Endothelial cell (in vitro differentiated cells): ENCODE measurements at regions not wholly inside any gene's neighbourhood (a gene's known extent, or its start where the extent isn't known, plus 50 kb on each side); places are given as distances from the start of the nearest gene placed in this dataset.

Experiments used
- DNase-seq: peaks from one replicate; pipeline ENCODE4 v3.0.0; 2021; ENCODE audit warnings: low spot score
- H3K27ac Mint-ChIP-seq: one replicate; pipeline ENCODE4 v1.8.0; 2021; ENCODE audit warnings: mixed read lengths, inconsistent platforms; ENCODE audit not compliant: unreplicated experiment
- H3K27me3 Mint-ChIP-seq: one replicate; pipeline ENCODE4 v1.8.0; 2021; ENCODE audit warnings: mild to moderate bottlenecking, moderate library complexity, mixed read lengths, inconsistent platforms; ENCODE audit not compliant: unreplicated experiment
- H3K36me3 Mint-ChIP-seq: one replicate; pipeline ENCODE4 v1.8.0; 2021; ENCODE audit warnings: mild to moderate bottlenecking, low read depth, mixed read lengths, inconsistent platforms; ENCODE audit not compliant: unreplicated experiment
- H3K4me1 Mint-ChIP-seq: one replicate; pipeline ENCODE4 v1.8.0; 2021; ENCODE audit warnings: mild to moderate bottlenecking, mixed read lengths, inconsistent platforms; ENCODE audit not compliant: unreplicated experiment
- H3K4me3 Mint-ChIP-seq: one replicate; pipeline ENCODE4 v1.8.0; 2021; ENCODE audit warnings: mild to moderate bottlenecking, mixed read lengths, inconsistent platforms; ENCODE audit not compliant: unreplicated experiment
- H3K9me3 Mint-ChIP-seq: one replicate; pipeline ENCODE4 v1.8.0; 2021; ENCODE audit warnings: mixed read lengths, inconsistent platforms; ENCODE audit not compliant: unreplicated experiment
- TF ChIP-seq, protein P1 (sequence below): fragments of 200-600 bp; sonication (generic); IDR thresholded peaks from one replicate; pipeline ENCODE4 v1.5.0; 2021; ENCODE audit warnings: antibody characterized with exemption; ENCODE audit not compliant: unreplicated experiment

DNA sequence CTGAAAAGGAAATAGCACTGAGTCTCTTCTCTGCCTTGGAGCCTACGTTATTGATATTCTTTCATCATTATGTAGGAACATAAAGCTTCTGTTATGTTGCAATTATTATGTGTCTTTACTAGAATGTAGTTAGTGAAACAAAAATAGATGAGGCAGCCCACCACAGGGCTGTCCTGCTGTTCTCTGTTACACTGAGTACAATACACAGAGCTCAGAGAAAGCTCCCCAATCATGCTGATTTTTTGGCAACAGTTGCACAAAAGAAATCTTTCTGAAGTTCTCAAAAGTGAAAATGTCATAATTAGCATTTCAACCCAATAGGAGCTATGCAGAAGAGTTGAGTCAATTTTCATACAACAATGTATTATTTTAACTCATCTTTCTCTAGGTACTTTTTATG is 119.5 kb downstream of the EFNB2 start:
- Mint-ChIP-seq H3K4me1 (no peaks in the 10 kb centered on the region), H3K27me3 (no peaks in the 10 kb centered on the region), H3K36me3 (no peaks in the 10 kb centered on the region), H3K9me3 (no peaks in the 10 kb centered on the region), H3K4me3 (no peak overlapping the region), H3K27ac (no peak overlapping the region)
- TF ChIP-seq, protein P1, sequence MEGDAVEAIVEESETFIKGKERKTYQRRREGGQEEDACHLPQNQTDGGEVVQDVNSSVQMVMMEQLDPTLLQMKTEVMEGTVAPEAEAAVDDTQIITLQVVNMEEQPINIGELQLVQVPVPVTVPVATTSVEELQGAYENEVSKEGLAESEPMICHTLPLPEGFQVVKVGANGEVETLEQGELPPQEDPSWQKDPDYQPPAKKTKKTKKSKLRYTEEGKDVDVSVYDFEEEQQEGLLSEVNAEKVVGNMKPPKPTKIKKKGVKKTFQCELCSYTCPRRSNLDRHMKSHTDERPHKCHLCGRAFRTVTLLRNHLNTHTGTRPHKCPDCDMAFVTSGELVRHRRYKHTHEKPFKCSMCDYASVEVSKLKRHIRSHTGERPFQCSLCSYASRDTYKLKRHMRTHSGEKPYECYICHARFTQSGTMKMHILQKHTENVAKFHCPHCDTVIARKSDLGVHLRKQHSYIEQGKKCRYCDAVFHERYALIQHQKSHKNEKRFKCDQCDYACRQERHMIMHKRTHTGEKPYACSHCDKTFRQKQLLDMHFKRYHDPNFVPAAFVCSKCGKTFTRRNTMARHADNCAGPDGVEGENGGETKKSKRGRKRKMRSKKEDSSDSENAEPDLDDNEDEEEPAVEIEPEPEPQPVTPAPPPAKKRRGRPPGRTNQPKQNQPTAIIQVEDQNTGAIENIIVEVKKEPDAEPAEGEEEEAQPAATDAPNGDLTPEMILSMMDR: no peak
- no peak for DNase-seq

- H3K36me3 Mint-ChIP-seq: no peaks in the 10 kb centered on the region
- H3K4me1 Mint-ChIP-seq: no peaks in the 10 kb centered on the region
- DNase-seq: no peak
- no peaks in the 10 kb centered on the region for H3K9me3 Mint-ChIP-seq
- H3K27me3 Mint-ChIP-seq: no peaks in the 10 kb centered on the region
- TF ChIP-seq, protein P1: no peak
- no peak overlapping the region for H3K4me3 Mint-ChIP-seq
- H3K27ac Mint-ChIP-seq: no peak overlapping the region
Measured at GRCh38 chr13:106415442-106415841, 120.0 kb downstream of the EFNB2 start.

- no peak overlapping the region for H3K4me3 Mint-ChIP-seq
- H3K27me3 Mint-ChIP-seq: no peaks in the 10 kb centered on the region
- no peaks in the 10 kb centered on the region for H3K9me3 Mint-ChIP-seq
- TF ChIP-seq, protein P1: no peak
- no peaks in the 10 kb centered on the region for H3K4me1 Mint-ChIP-seq
- no peak overlapping the region for H3K27ac Mint-ChIP-seq
- no peaks in the 10 kb centered on the region for H3K36me3 Mint-ChIP-seq
- no peak for DNase-seq
Measured at GRCh38 chr13:106407338-106407737, 128.1 kb downstream of the EFNB2 start.

- DNase-seq: no peak
- H3K36me3 Mint-ChIP-seq: no peaks in the 10 kb centered on the region
- no peak overlapping the region for H3K27ac Mint-ChIP-seq
- no peak overlapping the region for H3K4me3 Mint-ChIP-seq
- H3K27me3 Mint-ChIP-seq: no peaks in the 10 kb centered on the region
- TF ChIP-seq, protein P1: no peak
- no peaks in the 10 kb centered on the region for H3K4me1 Mint-ChIP-seq
- H3K9me3 Mint-ChIP-seq: no peaks in the 10 kb centered on the region
Measured at GRCh38 chr13:106405731-106406130, 129.7 kb downstream of the EFNB2 start.

GRCh38 chr13:106403280-106403679 is 132.2 kb downstream of the EFNB2 start:
- DNase-seq: no peak
- TF ChIP-seq, protein P1: no peak
- Mint-ChIP-seq H3K27ac (no peak overlapping the region), H3K9me3 (no peaks in the 10 kb centered on the region), H3K4me1 (no peaks in the 10 kb centered on the region), H3K27me3 (no peaks in the 10 kb centered on the region), H3K36me3 (no peaks in the 10 kb centered on the region), H3K4me3 (no peak overlapping the region)
